Activated T-helper 2 cell treated with anti-CD3 and anti-CD28 coated beads, Interferon-gamma antibody, Interleukin-2, Interleukin-4, amounts not matched to agents 10 μg/mL and 5 μg/mL and 100 μg/mL, durations not matched to agents 14 hours and 24 hours and 36 hours (primary cell): ENCODE measurements at regions not wholly inside any gene's neighbourhood (a gene's known extent, or its start where the extent isn't known, plus 50 kb on each side); places are given as distances from the start of the nearest gene placed in this dataset.

ENCODE experiments used
- DNase-seq: peaks from one replicate; pipeline ENCODE4 v3.0.0; 2021; ENCODE audit warnings: low spot score
- H3K27ac Mint-ChIP-seq: one replicate; pipeline ENCODE4 v1.8.0; 2021; ENCODE audit warnings: mixed read lengths
- H3K27me3 Mint-ChIP-seq: one replicate; pipeline ENCODE4 v1.8.0; 2021; ENCODE audit warnings: low read depth, mixed read lengths
- H3K36me3 Mint-ChIP-seq: one replicate; pipeline ENCODE4 v1.8.0; 2021; ENCODE audit warnings: low read depth, mixed read lengths
- H3K4me1 Mint-ChIP-seq: one replicate; pipeline ENCODE4 v1.8.0; 2021; ENCODE audit warnings: low read depth, mixed read lengths
- H3K4me3 Mint-ChIP-seq: one replicate; pipeline ENCODE4 v1.8.0; 2021; ENCODE audit warnings: low read depth, mild to moderate bottlenecking, moderate library complexity, mixed read lengths
- H3K9me3 Mint-ChIP-seq: one replicate; pipeline ENCODE4 v1.8.0; 2021; ENCODE audit warnings: mixed read lengths
- intact Hi-C: fragments of 100-400 bp; cut with micrococcal nuclease; formaldehyde crosslinking; loops from one replicate; pipeline ENCODE4 v1.15.1; 2023

- Mint-ChIP-seq H3K27me3 (no peaks in the 10 kb centered on the region), H3K36me3 (no peaks in the 10 kb centered on the region), H3K4me1 (no peaks in the 10 kb centered on the region), H3K27ac (no peak overlapping the region), H3K9me3 (no peaks in the 10 kb centered on the region), H3K4me3 (no peak overlapping the region)
- intact Hi-C loops: no loop called here
- no peak for DNase-seq
Measured at GRCh38 chr3:159170436-159171003, 368.7 kb downstream of the MFSD1 start.

GRCh38 chr3:159171333-159171732, 369.5 kb downstream of the MFSD1 start:
- Mint-ChIP-seq H3K9me3 (no peaks in the 10 kb centered on the region), H3K27me3 (no peaks in the 10 kb centered on the region), H3K4me1 (no peaks in the 10 kb centered on the region), H3K4me3 (no peak overlapping the region), H3K36me3 (no peaks in the 10 kb centered on the region), H3K27ac (no peak overlapping the region)
- intact Hi-C loops: no loop called here
- DNase-seq: no peak

GRCh38 chr3:159172473-159172872, 370.6 kb downstream of the MFSD1 start:
- Mint-ChIP-seq H3K4me3 (no peak overlapping the region), H3K27ac (no peak overlapping the region), H3K36me3 (no peaks in the 10 kb centered on the region), H3K27me3 (no peaks in the 10 kb centered on the region), H3K9me3 (no peaks in the 10 kb centered on the region), H3K4me1 (no peaks in the 10 kb centered on the region)
- intact Hi-C loops: no loop called here
- no peak for DNase-seq

GRCh38 chr3:159174715-159175692, 373.1 kb downstream of the MFSD1 start:
- no peak overlapping the region for H3K27ac Mint-ChIP-seq
- no peaks in the 10 kb centered on the region for H3K36me3 Mint-ChIP-seq
- H3K4me1 Mint-ChIP-seq: no peaks in the 10 kb centered on the region
- intact Hi-C loops: no loop called here
- H3K9me3 Mint-ChIP-seq: no peaks in the 10 kb centered on the region
- no peak overlapping the region for H3K4me3 Mint-ChIP-seq
- DNase-seq: no peak
- H3K27me3 Mint-ChIP-seq: no peaks in the 10 kb centered on the region

GRCh38 chr3:159178209-159178897, 376.5 kb downstream of the MFSD1 start:
- no peaks in the 10 kb centered on the region for H3K9me3 Mint-ChIP-seq
- H3K4me3 Mint-ChIP-seq: no peak overlapping the region
- H3K27ac Mint-ChIP-seq: no peak overlapping the region
- no peaks in the 10 kb centered on the region for H3K27me3 Mint-ChIP-seq
- intact Hi-C loops: no loop called here
- DNase-seq: no peak
- H3K36me3 Mint-ChIP-seq: no peaks in the 10 kb centered on the region
- H3K4me1 Mint-ChIP-seq: no peaks in the 10 kb centered on the region

GRCh38 chr3:159182961-159183360, 381.1 kb downstream of the MFSD1 start:
- Mint-ChIP-seq H3K9me3 (no peaks in the 10 kb centered on the region), H3K36me3 (no peaks in the 10 kb centered on the region), H3K27me3 (no peaks in the 10 kb centered on the region), H3K4me3 (no peak overlapping the region), H3K4me1 (no peaks in the 10 kb centered on the region), H3K27ac (no peak overlapping the region)
- intact Hi-C loops: no loop called here
- no peak for DNase-seq

- no peak for DNase-seq
- intact Hi-C loops: no loop called here
- H3K27ac Mint-ChIP-seq: no peak overlapping the region
- H3K4me1 Mint-ChIP-seq: no peaks in the 10 kb centered on the region
- no peak overlapping the region for H3K4me3 Mint-ChIP-seq
- H3K9me3 Mint-ChIP-seq: no peaks in the 10 kb centered on the region
- no peaks in the 10 kb centered on the region for H3K27me3 Mint-ChIP-seq
- no peaks in the 10 kb centered on the region for H3K36me3 Mint-ChIP-seq
Measured at GRCh38 chr3:159185443-159186050, 383.7 kb downstream of the MFSD1 start.

- no peaks in the 10 kb centered on the region for H3K36me3 Mint-ChIP-seq
- no peaks in the 10 kb centered on the region for H3K9me3 Mint-ChIP-seq
- H3K27me3 Mint-ChIP-seq: no peaks in the 10 kb centered on the region
- DNase-seq: no peak
- H3K4me3 Mint-ChIP-seq: no peak overlapping the region
- H3K27ac Mint-ChIP-seq: no peak overlapping the region
- intact Hi-C loops: no loop called here
- H3K4me1 Mint-ChIP-seq: no peaks in the 10 kb centered on the region
Measured at GRCh38 chr3:159186581-159186980, 384.7 kb downstream of the MFSD1 start.

- DNase-seq: no peak
- Mint-ChIP-seq H3K4me3 (no peak overlapping the region), H3K27me3 (no peaks in the 10 kb centered on the region), H3K9me3 (no peaks in the 10 kb centered on the region), H3K27ac (no peak overlapping the region), H3K36me3 (no peaks in the 10 kb centered on the region), H3K4me1 (no peaks in the 10 kb centered on the region)
- intact Hi-C loops: no loop called here
Measured at GRCh38 chr3:159187232-159187631, 385.4 kb downstream of the MFSD1 start.

GRCh38 chr3:159187706-159188105, 385.9 kb downstream of the MFSD1 start:
- DNase-seq: no peak
- H3K9me3 Mint-ChIP-seq: no peaks in the 10 kb centered on the region
- intact Hi-C loops: no loop called here
- no peak overlapping the region for H3K27ac Mint-ChIP-seq
- H3K36me3 Mint-ChIP-seq: no peaks in the 10 kb centered on the region
- H3K4me1 Mint-ChIP-seq: no peaks in the 10 kb centered on the region
- H3K27me3 Mint-ChIP-seq: no peaks in the 10 kb centered on the region
- H3K4me3 Mint-ChIP-seq: no peak overlapping the region

- no peak overlapping the region for H3K4me3 Mint-ChIP-seq
- H3K36me3 Mint-ChIP-seq: no peaks in the 10 kb centered on the region
- no peak overlapping the region for H3K27ac Mint-ChIP-seq
- no peaks in the 10 kb centered on the region for H3K27me3 Mint-ChIP-seq
- no peaks in the 10 kb centered on the region for H3K9me3 Mint-ChIP-seq
- H3K4me1 Mint-ChIP-seq: no peaks in the 10 kb centered on the region
- intact Hi-C loops: no loop called here
- DNase-seq: no peak
Measured at GRCh38 chr3:159189994-159190669, 388.3 kb downstream of the MFSD1 start.

- no peaks in the 10 kb centered on the region for H3K4me1 Mint-ChIP-seq
- H3K4me3 Mint-ChIP-seq: no peak overlapping the region
Measured at GRCh38 chr3:159191447-159191846, 389.6 kb downstream of the MFSD1 start.

More at GRCh38 chr3:159191447-159191846, 389.6 kb downstream of the MFSD1 start:
- no peak for DNase-seq
- H3K9me3 Mint-ChIP-seq: no peaks in the 10 kb centered on the region
- H3K27me3 Mint-ChIP-seq: no peaks in the 10 kb centered on the region
- intact Hi-C loops: no loop called here
- no peak overlapping the region for H3K27ac Mint-ChIP-seq
- H3K36me3 Mint-ChIP-seq: no peaks in the 10 kb centered on the region
